COLO668 (cell line): ENCODE measurements at regions not wholly inside any gene's neighbourhood (a gene's known extent, or its start where the extent isn't known, plus 50 kb on each side); places are given as distances from the start of the nearest gene placed in this dataset.
"Not testable (repeated sequence)": the region's sequence is repeated elsewhere in the genome, so short reads cannot be mapped to it uniquely, and the experiment has no call there.

ENCODE experiments used
- DNase-seq: peaks from one replicate; lab custom pipeline; 2025; ENCODE audit not compliant: unreplicated experiment; lab: John Stamatoyannopoulos, UW

- DNase-seq: no peak
Observed at GRCh38 chr14:84421621-84422020, 1108.3 kb upstream of the FLRT2 start.

DNA sequence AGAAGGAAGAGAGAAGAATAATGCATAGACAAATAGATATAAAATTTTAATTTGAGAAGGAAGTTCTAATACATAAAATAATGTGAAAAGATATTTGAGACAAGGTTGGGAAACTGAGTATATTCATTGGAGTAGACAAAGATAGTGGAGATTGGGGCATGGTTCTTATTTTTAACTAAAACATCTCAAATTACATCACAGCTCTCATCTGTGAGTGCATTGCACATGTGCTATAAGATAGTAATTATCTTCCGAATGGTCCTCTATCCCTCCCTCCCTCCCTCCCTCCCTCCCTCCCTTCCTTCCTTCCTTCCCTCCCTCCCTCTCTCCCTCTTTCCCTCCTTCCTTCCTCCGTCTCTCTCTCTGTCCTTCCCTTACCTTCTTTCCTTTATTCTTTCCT is 1104.0 kb upstream of the FLRT2 start:
- DNase-seq: no peak

DNA sequence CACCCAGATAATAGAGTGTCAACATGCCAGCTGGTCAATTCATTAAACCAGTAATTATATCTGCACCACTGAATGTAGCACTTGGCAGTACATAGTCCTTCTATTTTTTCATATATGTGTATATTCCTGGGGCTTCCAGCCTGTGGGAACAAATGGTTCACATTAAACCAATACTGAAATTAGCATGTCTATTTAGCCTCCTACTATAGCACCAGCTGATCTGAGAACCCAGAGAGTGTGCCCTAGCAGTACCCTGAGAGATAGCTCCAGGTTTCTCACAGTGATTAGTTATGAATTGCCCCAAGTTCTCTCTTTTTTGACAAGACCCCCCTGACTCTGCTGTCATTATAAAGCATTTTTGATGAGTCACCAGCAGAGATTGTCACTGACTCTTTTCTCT is 1097.3 kb upstream of the FLRT2 start:
- no peak for DNase-seq

- no peak for DNase-seq
Observed at GRCh38 chr14:84433961-84434360, 1096.0 kb upstream of the FLRT2 start.

- DNase-seq: no peak
Observed at GRCh38 chr14:84435820-84436324, 1094.1 kb upstream of the FLRT2 start.

- no peak for DNase-seq
Observed at GRCh38 chr14:84436528-84436927, 1093.4 kb upstream of the FLRT2 start.

DNA sequence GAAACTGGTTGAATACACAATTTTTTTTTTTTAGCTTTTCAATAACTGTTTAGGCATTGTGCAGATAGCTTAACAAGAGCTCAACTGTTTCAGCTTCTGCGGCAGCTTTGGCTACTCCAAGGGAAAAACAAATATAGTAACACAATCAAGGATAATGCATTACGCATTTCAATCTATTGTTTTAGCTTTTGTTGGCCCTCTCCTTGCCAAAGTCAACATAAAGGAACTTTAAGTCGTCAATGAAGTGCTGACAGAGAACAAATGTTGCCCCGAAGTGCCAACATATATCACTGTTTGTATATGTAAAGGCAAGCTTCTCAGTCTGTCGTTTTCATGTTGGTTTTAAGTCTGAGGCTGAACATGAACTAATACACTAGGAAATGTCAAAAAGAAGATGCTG is 1087.4 kb upstream of the FLRT2 start:
- no peak for DNase-seq

DNA sequence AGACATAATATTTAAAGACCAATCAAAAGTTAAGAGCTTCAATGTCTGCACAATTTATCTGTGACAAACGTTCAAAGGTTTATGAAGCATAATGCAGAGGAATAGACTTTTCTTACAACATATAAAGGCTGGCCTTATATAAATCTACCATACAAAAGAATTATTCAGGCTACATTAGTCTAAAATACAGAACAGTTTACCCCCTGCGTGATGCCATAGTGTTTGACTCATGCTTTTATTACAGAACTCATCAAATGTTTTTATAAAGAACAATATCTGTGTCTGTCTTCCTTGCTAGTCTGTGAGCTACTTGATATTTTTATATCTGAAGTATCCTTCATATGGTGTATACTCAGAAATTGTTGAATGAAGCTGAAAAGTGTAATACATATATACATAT is 1084.5 kb upstream of the FLRT2 start:
- DNase-seq: no peak

- DNase-seq: no peak
Observed at GRCh38 chr14:84446250-84446649, 1083.7 kb upstream of the FLRT2 start.

DNA sequence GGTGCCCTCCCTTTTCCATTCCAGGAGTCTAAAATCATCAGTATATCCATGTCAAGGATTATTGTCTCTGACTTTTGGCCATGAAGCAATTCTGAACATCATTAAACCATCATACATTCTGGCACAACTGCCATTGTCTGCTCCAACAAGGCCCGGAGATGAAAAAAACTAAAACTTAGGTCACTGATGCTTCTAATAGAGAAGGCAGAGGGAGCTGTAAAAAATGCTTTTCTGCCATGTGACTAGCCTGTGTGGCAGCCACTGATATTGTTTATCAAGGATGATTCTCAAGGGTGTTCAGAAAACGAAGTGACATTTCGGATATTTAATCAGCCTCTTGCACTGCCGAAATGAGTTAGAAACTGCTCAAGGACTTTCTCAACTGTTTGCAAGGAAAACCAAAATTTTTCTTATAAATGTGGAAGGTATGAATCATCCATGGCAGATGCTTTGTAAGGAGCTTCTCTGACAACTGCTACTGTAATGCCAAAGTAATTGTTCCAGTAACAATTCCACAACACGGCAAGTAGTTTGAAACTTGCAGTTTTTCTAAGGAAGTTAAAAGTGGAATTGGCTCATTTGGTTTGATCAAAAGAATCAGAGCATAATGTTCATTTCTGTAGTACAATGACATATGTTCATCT is 1076.5 kb upstream of the FLRT2 start:
- DNase-seq: no peak

DNA sequence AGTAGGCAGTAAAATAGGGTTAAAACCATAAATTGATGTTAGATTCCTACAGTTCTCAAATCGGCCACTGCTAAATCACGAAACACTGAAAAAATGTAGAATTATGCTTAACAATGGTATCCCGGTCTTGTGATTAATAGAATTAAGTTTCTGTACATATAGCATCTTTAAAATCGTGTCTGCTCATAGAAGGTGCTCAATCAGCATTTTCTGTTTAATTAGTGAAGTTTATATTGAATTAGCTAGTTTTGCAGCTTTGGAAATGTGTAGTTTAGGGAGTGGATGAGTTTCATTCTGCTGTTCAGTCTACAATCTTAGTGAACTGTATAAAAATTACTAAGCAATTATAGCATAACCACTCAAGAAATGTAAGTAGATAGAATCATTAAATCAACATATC is 1075.8 kb upstream of the FLRT2 start:
- no peak for DNase-seq

DNA sequence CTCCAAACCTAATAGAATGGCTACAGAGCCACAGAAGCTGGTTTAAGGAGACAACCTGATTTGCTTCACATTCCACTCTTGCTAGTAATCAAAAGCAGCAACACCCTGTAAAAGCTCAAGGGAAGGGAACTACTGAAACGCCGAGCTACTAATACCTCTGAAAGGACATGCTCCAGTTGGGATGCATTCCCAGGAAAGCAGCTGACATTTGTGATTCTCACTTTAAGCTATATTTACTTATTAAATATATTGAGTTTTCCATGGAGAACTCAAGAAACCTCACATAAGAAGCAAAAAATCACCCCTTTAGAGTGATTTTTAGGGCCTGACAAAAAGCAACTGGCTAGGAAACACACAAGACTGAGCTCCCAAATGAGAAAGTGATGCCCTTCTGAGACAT is 1073.0 kb upstream of the FLRT2 start:
- no peak for DNase-seq

DNA sequence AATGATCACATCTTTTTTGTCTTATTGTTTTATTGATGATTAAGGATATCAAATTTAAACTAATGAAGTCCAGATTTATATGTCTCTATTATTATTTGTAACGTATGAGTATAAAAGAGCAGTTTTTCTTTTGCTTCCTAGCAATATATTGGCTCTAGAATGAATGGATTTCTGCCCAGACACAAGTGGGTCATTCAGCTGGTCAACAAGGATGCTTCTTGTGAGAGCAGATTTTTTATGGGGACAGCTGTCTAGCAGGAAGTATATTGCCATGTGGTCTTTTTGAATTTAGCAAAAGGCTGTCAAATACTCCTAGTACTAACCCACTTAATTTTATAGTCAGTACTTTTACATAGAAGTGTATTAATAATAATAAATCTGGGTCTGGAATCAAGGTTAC is 1071.1 kb upstream of the FLRT2 start:
- DNase-seq: no peak

DNA sequence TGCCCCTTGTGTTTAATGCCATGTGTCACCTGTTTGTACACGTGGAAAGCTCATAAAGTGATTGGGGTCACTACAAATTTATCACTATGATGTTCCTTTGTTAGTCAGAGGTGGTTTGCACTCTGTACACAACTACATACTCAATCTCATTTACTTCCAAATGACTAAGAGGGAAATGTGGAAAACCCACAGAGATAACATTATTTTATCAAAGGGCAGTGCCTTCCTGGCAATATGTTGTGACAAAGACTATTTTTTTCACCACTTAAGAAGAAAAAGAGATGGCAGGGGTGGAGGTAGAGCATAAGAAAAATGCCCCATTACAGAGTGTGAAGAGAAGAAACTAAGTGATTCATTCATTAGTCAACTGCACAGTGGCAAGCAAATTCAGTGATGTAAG is 1064.1 kb upstream of the FLRT2 start:
- no peak for DNase-seq

- DNase-seq: no peak
Observed at GRCh38 chr14:84468153-84468552, 1061.8 kb upstream of the FLRT2 start.

- DNase-seq: no peak
Observed at GRCh38 chr14:84477996-84478395, 1051.9 kb upstream of the FLRT2 start.

GRCh38 chr14:84482256-84483071 is 1047.5 kb upstream of the FLRT2 start:
- DNase-seq: no peak

- DNase-seq: no peak
Observed at GRCh38 chr14:84483072-84483420, 1046.9 kb upstream of the FLRT2 start.

- not testable (repeated sequence) for DNase-seq
Observed at GRCh38 chr14:84484243-84484642, 1045.7 kb upstream of the FLRT2 start.

- no peak for DNase-seq
Observed at GRCh38 chr14:84485036-84485435, 1044.9 kb upstream of the FLRT2 start.

DNA sequence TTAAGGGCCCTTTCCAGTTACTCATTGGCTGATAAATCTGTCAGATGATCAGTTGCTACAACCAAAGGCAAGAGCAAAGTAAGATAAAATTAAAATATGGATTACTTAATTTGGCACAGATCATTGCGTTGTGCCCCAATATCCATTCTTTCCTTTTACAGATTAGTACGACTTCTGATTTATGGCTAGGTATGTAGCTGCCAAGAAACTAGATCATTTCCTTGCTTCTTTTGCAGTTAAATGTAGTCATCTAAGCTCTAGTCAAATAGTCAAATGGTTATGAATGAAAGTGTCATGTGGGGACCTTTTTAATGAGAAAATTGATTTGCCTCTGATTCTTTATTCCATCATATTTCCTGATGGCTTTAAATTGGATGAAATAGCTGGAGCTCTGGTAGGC is 1039.9 kb upstream of the FLRT2 start:
- DNase-seq: no peak

DNA sequence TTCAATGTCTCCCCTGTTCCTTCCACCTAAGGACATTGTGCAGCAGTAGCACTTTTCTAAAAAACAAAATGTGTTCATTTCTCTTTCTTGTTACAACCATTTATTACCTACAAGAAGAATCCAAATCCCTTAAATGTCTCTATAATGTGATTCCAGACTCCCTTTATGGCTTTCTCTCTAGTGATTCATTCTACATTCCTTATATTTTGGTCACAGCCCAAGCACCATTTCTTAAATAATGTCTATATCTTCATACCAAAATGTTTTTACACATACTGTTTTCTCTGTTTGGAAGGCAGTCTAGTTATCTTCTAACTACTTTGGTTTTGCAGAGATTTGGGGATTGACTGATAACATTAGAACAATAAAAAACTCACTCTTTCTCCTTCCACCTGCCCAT is 1037.3 kb upstream of the FLRT2 start:
- no peak for DNase-seq

- no peak for DNase-seq
Observed at GRCh38 chr14:84493779-84494178, 1036.2 kb upstream of the FLRT2 start.
